Astrocyte (in vitro differentiated cells and primary cell): ENCODE measurements at regions not wholly inside any gene's neighbourhood (a gene's known extent, or its start where the extent isn't known, plus 50 kb on each side); places are given as distances from the start of the nearest gene placed in this dataset.

Experiments
- DNase-seq: peaks from one replicate; pipeline ENCODE4 v3.0.0-alpha.2; 2010; ENCODE audit warnings: low read depth
- FAIRE-seq: peaks from 2 replicates; lab custom pipeline; 2011; peaks lifted over from hg19 to GRCh38; lab: Jason Lieb, UNC
- H2AFZ ChIP-seq: 2 replicates; pipeline ENCODE4 v1.6.0; 2012; ENCODE audit warnings: low read depth, low read length, inconsistent platforms
- H3K27ac ChIP-seq: 2 replicates; pipeline ENCODE4 v1.5.1; 2011; ENCODE audit warnings: low read depth, low read length, inconsistent platforms
- H3K27me3 ChIP-seq: 2 replicates; pipeline ENCODE4 v1.6.0; 2011; ENCODE audit warnings: low read length, inconsistent platforms; ENCODE audit not compliant: insufficient read depth
- H3K36me3 ChIP-seq: 2 replicates; pipeline ENCODE4 v1.5.1; 2011; ENCODE audit warnings: low read length, inconsistent platforms; ENCODE audit not compliant: insufficient read depth
- H3K4me1 ChIP-seq: 2 replicates; pipeline ENCODE4 v1.5.1; 2011; ENCODE audit warnings: low read length, inconsistent platforms; ENCODE audit not compliant: insufficient read depth
- H3K4me2 ChIP-seq: 2 replicates; pipeline ENCODE4 v1.6.0; 2012; ENCODE audit warnings: low read length, inconsistent platforms
- H3K4me3 ChIP-seq: 2 replicates; pipeline ENCODE4 v1.5.1; 2011; ENCODE audit warnings: low read depth, mild to moderate bottlenecking, low read length, inconsistent platforms; ENCODE audit not compliant: insufficient read depth
- H3K79me2 ChIP-seq: 2 replicates; pipeline ENCODE4 v1.6.0; 2012; ENCODE audit warnings: mild to moderate bottlenecking, low read length, inconsistent platforms; ENCODE audit not compliant: insufficient read depth
- H3K9ac ChIP-seq: 2 replicates; pipeline ENCODE4 v1.6.0; 2012; ENCODE audit warnings: mild to moderate bottlenecking, low read length, inconsistent platforms
- H3K9me3 ChIP-seq: 2 replicates; pipeline ENCODE4 v1.5.1; 2012; ENCODE audit warnings: low read depth, mild to moderate bottlenecking, low read length, inconsistent platforms; ENCODE audit not compliant: insufficient read depth
- H4K20me1 ChIP-seq: 2 replicates; pipeline ENCODE4 v1.6.0; 2012; ENCODE audit warnings: low read length, inconsistent platforms; ENCODE audit not compliant: insufficient read depth
- H3K27ac Mint-ChIP-seq: one replicate; pipeline ENCODE4 v1.8.0; 2021; ENCODE audit warnings: mild to moderate bottlenecking, mixed read lengths; ENCODE audit not compliant: unreplicated experiment
- H3K27me3 Mint-ChIP-seq: one replicate; pipeline ENCODE4 v1.8.0; 2021; ENCODE audit warnings: low read depth, mixed read lengths; ENCODE audit not compliant: unreplicated experiment
- H3K36me3 Mint-ChIP-seq: one replicate; pipeline ENCODE4 v1.8.0; 2021; ENCODE audit warnings: low read depth, mixed read lengths; ENCODE audit not compliant: unreplicated experiment
- H3K4me1 Mint-ChIP-seq: one replicate; pipeline ENCODE4 v1.8.0; 2021; ENCODE audit warnings: low read depth, mixed read lengths; ENCODE audit not compliant: unreplicated experiment
- H3K4me3 Mint-ChIP-seq: one replicate; pipeline ENCODE4 v1.8.0; 2021; ENCODE audit warnings: mild to moderate bottlenecking, moderate library complexity, mixed read lengths; ENCODE audit not compliant: unreplicated experiment
- H3K9me3 Mint-ChIP-seq: one replicate; pipeline ENCODE4 v1.8.0; 2021; ENCODE audit warnings: mild to moderate bottlenecking, mixed read lengths; ENCODE audit not compliant: unreplicated experiment
- CTCF ChIP-seq: IDR thresholded peaks from 2 replicates; pipeline ENCODE4 v1.5.1; 2011; ENCODE audit warnings: low read depth, mild to moderate bottlenecking, inconsistent platforms, low read length, moderate library complexity; ENCODE audit not compliant: insufficient read depth
- EZH2 ChIP-seq: IDR thresholded peaks from 2 replicates; pipeline ENCODE4 v1.6.1; 2012; ENCODE audit warnings: mild to moderate bottlenecking, low read length, inconsistent platforms; ENCODE audit not compliant: insufficient read depth

GRCh38 chr10:70942725-70943124 is 54.4 kb upstream of the PCBD1 start:
- FAIRE-seq (no peak), DNase-seq (no peak)
- no peaks in the 10 kb centered on the region for H3K79me2 ChIP-seq
- no peaks in the 10 kb centered on the region for H3K36me3 Mint-ChIP-seq
- no peak overlapping the region for H2AFZ ChIP-seq
- H3K4me1 Mint-ChIP-seq, result peaks cover 3% of the 10 kb centered on the region
- H3K27me3 Mint-ChIP-seq, result peaks cover 77% of the 10 kb centered on the region
- H3K4me3 Mint-ChIP-seq, result no peak overlapping the region
- no peak overlapping the region for H3K4me2 ChIP-seq
- no peaks in the 10 kb centered on the region for H4K20me1 ChIP-seq
- H3K36me3 ChIP-seq, result no peaks in the 10 kb centered on the region
- no peak overlapping the region for H3K27ac ChIP-seq
- H3K9me3 Mint-ChIP-seq, result no peaks in the 10 kb centered on the region
- no peaks in the 10 kb centered on the region for H3K9me3 ChIP-seq
- H3K27me3 ChIP-seq, result peaks cover 36% of the 10 kb centered on the region
- no peaks in the 10 kb centered on the region for H3K4me1 ChIP-seq
- no peak overlapping the region for H3K4me3 ChIP-seq
- no peak overlapping the region for H3K9ac ChIP-seq
- TF ChIP-seq CTCF, result no peak
- no peak for TF ChIP-seq EZH2
- H3K27ac Mint-ChIP-seq, result no peak overlapping the region

GRCh38 chr10:70943249-70943648 is 54.9 kb upstream of the PCBD1 start:
- Histone ChIP-seq H3K36me3 (no peaks in the 10 kb centered on the region), H3K4me2 (no peak overlapping the region), H3K79me2 (no peaks in the 10 kb centered on the region), H3K4me1 (no peaks in the 10 kb centered on the region), H3K9me3 (no peaks in the 10 kb centered on the region), H2AFZ (no peak overlapping the region), H3K27me3 (peaks cover 39% of the 10 kb centered on the region), H3K27ac (no peak overlapping the region), H4K20me1 (no peaks in the 10 kb centered on the region), H3K4me3 (no peak overlapping the region), H3K9ac (no peak overlapping the region)
- H3K36me3 Mint-ChIP-seq, result no peaks in the 10 kb centered on the region
- DNase-seq (no peak), FAIRE-seq (no peak)
- H3K4me3 Mint-ChIP-seq, result no peak overlapping the region
- peaks cover 3% of the 10 kb centered on the region for H3K4me1 Mint-ChIP-seq
- H3K27me3 Mint-ChIP-seq, result peaks cover 75% of the 10 kb centered on the region
- no peak for TF ChIP-seq CTCF
- TF ChIP-seq EZH2, result no peak
- H3K9me3 Mint-ChIP-seq, result no peaks in the 10 kb centered on the region
- no peak overlapping the region for H3K27ac Mint-ChIP-seq

- H3K4me1 Mint-ChIP-seq, result peaks cover 3% of the 10 kb centered on the region
- H3K27me3 Mint-ChIP-seq, result peaks cover 72% of the 10 kb centered on the region
- H3K4me1 ChIP-seq, result no peaks in the 10 kb centered on the region
- no peak overlapping the region for H3K9ac ChIP-seq
- no peaks in the 10 kb centered on the region for H4K20me1 ChIP-seq
- no peak overlapping the region for H3K4me2 ChIP-seq
- no peak overlapping the region for H3K4me3 ChIP-seq
- DNase-seq (no peak), FAIRE-seq (no peak)
- H3K27me3 ChIP-seq, result peaks cover 41% of the 10 kb centered on the region
- H3K36me3 ChIP-seq, result no peaks in the 10 kb centered on the region
- no peaks in the 10 kb centered on the region for H3K9me3 ChIP-seq
- no peaks in the 10 kb centered on the region for H3K36me3 Mint-ChIP-seq
- no peaks in the 10 kb centered on the region for H3K9me3 Mint-ChIP-seq
- H3K4me3 Mint-ChIP-seq, result no peak overlapping the region
- no peak overlapping the region for H3K27ac Mint-ChIP-seq
- TF ChIP-seq CTCF (no peak), EZH2 (no peak)
- H3K79me2 ChIP-seq, result no peaks in the 10 kb centered on the region
- H2AFZ ChIP-seq, result no peak overlapping the region
- no peak overlapping the region for H3K27ac ChIP-seq
These were observed 55.6 kb upstream of the PCBD1 start for GRCh38 chr10:70943841-70944466.
